ENCODE measurements at regions not wholly inside any gene's neighbourhood (a gene's known extent, or its start where the extent isn't known, plus 50 kb on each side); places are given as distances from the start of the nearest gene placed in this dataset.

- no peak for TF ChIP-seq POLR2AphosphoS5 (IDR thresholded peaks at IDR 0.05)
- TF ChIP-seq CTCF (IDR thresholded peaks at IDR 0.05): no peak
- no peak for TF ChIP-seq EP300 (IDR thresholded peaks at IDR 0.05; ENCODE audit: low read depth)
- no peak for TF ChIP-seq POLR2A (IDR thresholded peaks at IDR 0.05)
These were observed 404.9 kb upstream of the TNRC6C start for GRCh38 chr17:77553459-77554066.

All from transverse colon (tissue), 4 donors.